ENCODE measurements at regions not wholly inside any gene's neighbourhood (a gene's known extent, or its start where the extent isn't known, plus 50 kb on each side); places are given as distances from the start of the nearest gene placed in this dataset.

DNA sequence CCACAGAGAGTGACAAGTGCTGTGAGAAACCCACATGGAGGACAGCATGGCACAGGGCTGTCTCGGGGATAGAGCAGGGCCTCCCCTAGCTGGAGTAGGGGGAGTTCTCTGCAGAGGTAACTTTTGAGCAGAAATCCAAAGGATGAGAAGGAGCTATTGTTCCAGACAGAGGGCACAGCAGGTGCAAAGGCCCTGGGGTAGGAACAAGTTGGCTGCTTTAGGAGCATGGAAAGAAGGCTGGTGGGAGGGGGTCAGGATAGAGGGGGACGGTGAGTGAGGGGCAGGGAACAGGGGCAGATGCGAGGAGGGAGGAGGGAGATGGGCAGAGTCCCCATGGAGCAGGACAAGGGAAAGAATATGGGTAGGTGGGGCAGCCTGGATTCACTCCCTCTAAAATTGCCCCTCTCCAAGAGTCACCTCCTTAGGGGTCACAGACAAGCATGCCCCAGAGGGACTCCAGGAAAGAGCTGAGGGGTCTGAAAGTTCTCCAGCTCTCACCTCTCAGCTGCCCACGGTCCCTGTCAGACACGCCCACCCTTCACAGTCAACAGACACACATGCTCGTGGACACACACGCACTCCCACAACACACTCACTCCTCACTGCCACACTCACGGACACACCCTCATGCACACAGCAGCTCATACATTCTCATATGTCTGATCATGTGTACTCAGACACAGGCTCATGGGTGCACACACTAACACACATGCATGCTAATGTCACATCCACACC, 110.7 kb downstream of the LITAF start:
- TF ChIP-seq ZNF562 (CRISPR knock-in tag; IDR thresholded peaks at IDR 0.05; ENCODE audit: borderline replicate concordance) (no peak), SRSF1 (optimal IDR thresholded peaks at IDR 0.05; ENCODE audit: low read depth, low read length) (no peak), HNRNPUL1 (IDR thresholded peaks at IDR 0.05; ENCODE audit: low read depth, low read length) (no peak), POLR2G (IDR thresholded peaks at IDR 0.05; ENCODE audit: low read depth, low read length) (no peak), RNF2 (conservative IDR thresholded peaks at IDR 0.05; ENCODE audit: low read depth) (no peak), ATM (IDR thresholded peaks at IDR 0.05; ENCODE audit: borderline replicate concordance) (no peak)
- TF ChIP-seq, protein P1, sequence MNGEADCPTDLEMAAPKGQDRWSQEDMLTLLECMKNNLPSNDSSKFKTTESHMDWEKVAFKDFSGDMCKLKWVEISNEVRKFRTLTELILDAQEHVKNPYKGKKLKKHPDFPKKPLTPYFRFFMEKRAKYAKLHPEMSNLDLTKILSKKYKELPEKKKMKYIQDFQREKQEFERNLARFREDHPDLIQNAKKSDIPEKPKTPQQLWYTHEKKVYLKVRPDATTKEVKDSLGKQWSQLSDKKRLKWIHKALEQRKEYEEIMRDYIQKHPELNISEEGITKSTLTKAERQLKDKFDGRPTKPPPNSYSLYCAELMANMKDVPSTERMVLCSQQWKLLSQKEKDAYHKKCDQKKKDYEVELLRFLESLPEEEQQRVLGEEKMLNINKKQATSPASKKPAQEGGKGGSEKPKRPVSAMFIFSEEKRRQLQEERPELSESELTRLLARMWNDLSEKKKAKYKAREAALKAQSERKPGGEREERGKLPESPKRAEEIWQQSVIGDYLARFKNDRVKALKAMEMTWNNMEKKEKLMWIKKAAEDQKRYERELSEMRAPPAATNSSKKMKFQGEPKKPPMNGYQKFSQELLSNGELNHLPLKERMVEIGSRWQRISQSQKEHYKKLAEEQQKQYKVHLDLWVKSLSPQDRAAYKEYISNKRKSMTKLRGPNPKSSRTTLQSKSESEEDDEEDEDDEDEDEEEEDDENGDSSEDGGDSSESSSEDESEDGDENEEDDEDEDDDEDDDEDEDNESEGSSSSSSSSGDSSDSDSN (CRISPR knock-in tag; IDR thresholded peaks at IDR 0.05) = no peak
- TF ChIP-seq, protein P2, sequence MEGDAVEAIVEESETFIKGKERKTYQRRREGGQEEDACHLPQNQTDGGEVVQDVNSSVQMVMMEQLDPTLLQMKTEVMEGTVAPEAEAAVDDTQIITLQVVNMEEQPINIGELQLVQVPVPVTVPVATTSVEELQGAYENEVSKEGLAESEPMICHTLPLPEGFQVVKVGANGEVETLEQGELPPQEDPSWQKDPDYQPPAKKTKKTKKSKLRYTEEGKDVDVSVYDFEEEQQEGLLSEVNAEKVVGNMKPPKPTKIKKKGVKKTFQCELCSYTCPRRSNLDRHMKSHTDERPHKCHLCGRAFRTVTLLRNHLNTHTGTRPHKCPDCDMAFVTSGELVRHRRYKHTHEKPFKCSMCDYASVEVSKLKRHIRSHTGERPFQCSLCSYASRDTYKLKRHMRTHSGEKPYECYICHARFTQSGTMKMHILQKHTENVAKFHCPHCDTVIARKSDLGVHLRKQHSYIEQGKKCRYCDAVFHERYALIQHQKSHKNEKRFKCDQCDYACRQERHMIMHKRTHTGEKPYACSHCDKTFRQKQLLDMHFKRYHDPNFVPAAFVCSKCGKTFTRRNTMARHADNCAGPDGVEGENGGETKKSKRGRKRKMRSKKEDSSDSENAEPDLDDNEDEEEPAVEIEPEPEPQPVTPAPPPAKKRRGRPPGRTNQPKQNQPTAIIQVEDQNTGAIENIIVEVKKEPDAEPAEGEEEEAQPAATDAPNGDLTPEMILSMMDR (CRISPR knock-in tag; IDR thresholded peaks at IDR 0.05) = no peak
- TF ChIP-seq, protein P3, sequence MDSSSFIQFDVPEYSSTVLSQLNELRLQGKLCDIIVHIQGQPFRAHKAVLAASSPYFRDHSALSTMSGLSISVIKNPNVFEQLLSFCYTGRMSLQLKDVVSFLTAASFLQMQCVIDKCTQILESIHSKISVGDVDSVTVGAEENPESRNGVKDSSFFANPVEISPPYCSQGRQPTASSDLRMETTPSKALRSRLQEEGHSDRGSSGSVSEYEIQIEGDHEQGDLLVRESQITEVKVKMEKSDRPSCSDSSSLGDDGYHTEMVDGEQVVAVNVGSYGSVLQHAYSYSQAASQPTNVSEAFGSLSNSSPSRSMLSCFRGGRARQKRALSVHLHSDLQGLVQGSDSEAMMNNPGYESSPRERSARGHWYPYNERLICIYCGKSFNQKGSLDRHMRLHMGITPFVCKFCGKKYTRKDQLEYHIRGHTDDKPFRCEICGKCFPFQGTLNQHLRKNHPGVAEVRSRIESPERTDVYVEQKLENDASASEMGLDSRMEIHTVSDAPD (CRISPR knock-in tag; IDR thresholded peaks at IDR 0.05) = no peak
- TF ChIP-seq, protein P4, sequence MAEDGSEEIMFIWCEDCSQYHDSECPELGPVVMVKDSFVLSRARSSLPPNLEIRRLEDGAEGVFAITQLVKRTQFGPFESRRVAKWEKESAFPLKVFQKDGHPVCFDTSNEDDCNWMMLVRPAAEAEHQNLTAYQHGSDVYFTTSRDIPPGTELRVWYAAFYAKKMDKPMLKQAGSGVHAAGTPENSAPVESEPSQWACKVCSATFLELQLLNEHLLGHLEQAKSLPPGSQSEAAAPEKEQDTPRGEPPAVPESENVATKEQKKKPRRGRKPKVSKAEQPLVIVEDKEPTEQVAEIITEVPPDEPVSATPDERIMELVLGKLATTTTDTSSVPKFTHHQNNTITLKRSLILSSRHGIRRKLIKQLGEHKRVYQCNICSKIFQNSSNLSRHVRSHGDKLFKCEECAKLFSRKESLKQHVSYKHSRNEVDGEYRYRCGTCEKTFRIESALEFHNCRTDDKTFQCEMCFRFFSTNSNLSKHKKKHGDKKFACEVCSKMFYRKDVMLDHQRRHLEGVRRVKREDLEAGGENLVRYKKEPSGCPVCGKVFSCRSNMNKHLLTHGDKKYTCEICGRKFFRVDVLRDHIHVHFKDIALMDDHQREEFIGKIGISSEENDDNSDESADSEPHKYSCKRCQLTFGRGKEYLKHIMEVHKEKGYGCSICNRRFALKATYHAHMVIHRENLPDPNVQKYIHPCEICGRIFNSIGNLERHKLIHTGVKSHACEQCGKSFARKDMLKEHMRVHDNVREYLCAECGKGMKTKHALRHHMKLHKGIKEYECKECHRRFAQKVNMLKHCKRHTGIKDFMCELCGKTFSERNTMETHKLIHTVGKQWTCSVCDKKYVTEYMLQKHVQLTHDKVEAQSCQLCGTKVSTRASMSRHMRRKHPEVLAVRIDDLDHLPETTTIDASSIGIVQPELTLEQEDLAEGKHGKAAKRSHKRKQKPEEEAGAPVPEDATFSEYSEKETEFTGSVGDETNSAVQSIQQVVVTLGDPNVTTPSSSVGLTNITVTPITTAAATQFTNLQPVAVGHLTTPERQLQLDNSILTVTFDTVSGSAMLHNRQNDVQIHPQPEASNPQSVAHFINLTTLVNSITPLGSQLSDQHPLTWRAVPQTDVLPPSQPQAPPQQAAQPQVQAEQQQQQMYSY (CRISPR knock-in tag; IDR thresholded peaks at IDR 0.05) = no peak
- TF ChIP-seq, protein P5, sequence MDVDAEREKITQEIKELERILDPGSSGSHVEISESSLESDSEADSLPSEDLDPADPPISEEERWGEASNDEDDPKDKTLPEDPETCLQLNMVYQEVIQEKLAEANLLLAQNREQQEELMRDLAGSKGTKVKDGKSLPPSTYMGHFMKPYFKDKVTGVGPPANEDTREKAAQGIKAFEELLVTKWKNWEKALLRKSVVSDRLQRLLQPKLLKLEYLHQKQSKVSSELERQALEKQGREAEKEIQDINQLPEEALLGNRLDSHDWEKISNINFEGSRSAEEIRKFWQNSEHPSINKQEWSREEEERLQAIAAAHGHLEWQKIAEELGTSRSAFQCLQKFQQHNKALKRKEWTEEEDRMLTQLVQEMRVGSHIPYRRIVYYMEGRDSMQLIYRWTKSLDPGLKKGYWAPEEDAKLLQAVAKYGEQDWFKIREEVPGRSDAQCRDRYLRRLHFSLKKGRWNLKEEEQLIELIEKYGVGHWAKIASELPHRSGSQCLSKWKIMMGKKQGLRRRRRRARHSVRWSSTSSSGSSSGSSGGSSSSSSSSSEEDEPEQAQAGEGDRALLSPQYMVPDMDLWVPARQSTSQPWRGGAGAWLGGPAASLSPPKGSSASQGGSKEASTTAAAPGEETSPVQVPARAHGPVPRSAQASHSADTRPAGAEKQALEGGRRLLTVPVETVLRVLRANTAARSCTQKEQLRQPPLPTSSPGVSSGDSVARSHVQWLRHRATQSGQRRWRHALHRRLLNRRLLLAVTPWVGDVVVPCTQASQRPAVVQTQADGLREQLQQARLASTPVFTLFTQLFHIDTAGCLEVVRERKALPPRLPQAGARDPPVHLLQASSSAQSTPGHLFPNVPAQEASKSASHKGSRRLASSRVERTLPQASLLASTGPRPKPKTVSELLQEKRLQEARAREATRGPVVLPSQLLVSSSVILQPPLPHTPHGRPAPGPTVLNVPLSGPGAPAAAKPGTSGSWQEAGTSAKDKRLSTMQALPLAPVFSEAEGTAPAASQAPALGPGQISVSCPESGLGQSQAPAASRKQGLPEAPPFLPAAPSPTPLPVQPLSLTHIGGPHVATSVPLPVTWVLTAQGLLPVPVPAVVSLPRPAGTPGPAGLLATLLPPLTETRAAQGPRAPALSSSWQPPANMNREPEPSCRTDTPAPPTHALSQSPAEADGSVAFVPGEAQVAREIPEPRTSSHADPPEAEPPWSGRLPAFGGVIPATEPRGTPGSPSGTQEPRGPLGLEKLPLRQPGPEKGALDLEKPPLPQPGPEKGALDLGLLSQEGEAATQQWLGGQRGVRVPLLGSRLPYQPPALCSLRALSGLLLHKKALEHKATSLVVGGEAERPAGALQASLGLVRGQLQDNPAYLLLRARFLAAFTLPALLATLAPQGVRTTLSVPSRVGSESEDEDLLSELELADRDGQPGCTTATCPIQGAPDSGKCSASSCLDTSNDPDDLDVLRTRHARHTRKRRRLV (CRISPR knock-in tag; IDR thresholded peaks at IDR 0.05) = no peak

All from HepG2 (cell line).